HepG2 (cell line): ENCODE measurements at regions not wholly inside any gene's neighbourhood (a gene's known extent, or its start where the extent isn't known, plus 50 kb on each side); places are given as distances from the start of the nearest gene placed in this dataset.

Source experiments
- ATAC-seq: fragments of 200-7000 bp; cut with Tn5 transposase; 3 replicates; pipeline ENCODE4 v1.9.1; 2020; ENCODE audit warnings: mild to moderate bottlenecking, moderate library complexity
- BruUV-seq: library from RNA; stranded (reverse); fragments of 400-500 nt; replicated peaks from 2 replicates; lab custom pipeline; 2021; lab: Mats Ljungman, UMichigan
- CTCF ChIA-PET: fragments of 300-600 bp; formaldehyde crosslinking; extraction: SDS; loops from one replicate; lab custom pipeline; 2021; ENCODE audit warnings: low total read pairs, inconsistent platforms, low intra/inter-chr PET ratio; lab: Yijun Ruan, JAX
- POLR2A ChIA-PET: fragments of 350-600 bp; sonication (Branson Sonifier 250); formaldehyde crosslinking; loops from one replicate; lab custom pipeline; 2020; ENCODE audit warnings: antibody characterized with exemption, inconsistent platforms; lab: Yijun Ruan, JAX
- DNase-seq: peaks from one replicate; pipeline ENCODE4 v3.0.0-alpha.2; 2015; ENCODE audit warnings: low spot score
- FAIRE-seq: peaks from 3 replicates; lab custom pipeline; 2011; peaks lifted over from hg19 to GRCh38; lab: Jason Lieb, UNC
- H2AFZ ChIP-seq: one replicate; pipeline ENCODE4 v1.6.1; 2011; ENCODE audit warnings: low read length, inconsistent platforms
- H3K27ac ChIP-seq: fragments of 300-600 bp; 3 replicates; pipeline ENCODE4 v1.8.0; 2011; ENCODE audit warnings: mixed run types, mild to moderate bottlenecking, mixed read lengths, low read length, inconsistent platforms; ENCODE audit not compliant: insufficient read depth; ENCODE audit errors: extremely low read length
- H3K27me3 ChIP-seq, 2 experiments: fragments of 200-600 bp in 1 of 2; 2 replicates in 1 of 2; 3 replicates in 1 of 2; pipeline versions ENCODE4 v1.6.0 to v1.8.0; 2011; ENCODE audit warnings: low read length in 2 of 2, mild to moderate bottlenecking in 2 of 2, moderate library complexity in 2 of 2, inconsistent platforms in 1 of 2; ENCODE audit not compliant: insufficient read depth in 2 of 2, control insufficient read depth in 1 of 2
- H3K36me3 ChIP-seq, 2 experiments: fragments of 200-600 bp in 1 of 2; replicated peaks in 1 of 2; 2 replicates in 1 of 2; 3 replicates in 1 of 2; pipeline versions ENCODE4 v1.5.1 to v1.8.0; 2011; ENCODE audit warnings: low read length in 2 of 2, inconsistent platforms in 1 of 2; ENCODE audit not compliant: insufficient read depth in 2 of 2, control insufficient read depth in 1 of 2
- H3K4me1 ChIP-seq: 2 replicates; pipeline ENCODE4 v1.5.1; 2012; ENCODE audit warnings: low read length, inconsistent platforms; ENCODE audit not compliant: insufficient read depth
- H3K4me2 ChIP-seq: 2 replicates; pipeline ENCODE4 v1.6.0; 2011; ENCODE audit warnings: low read depth, low read length, inconsistent platforms
- H3K4me3 ChIP-seq, 3 experiments: fragments of 200-600 bp in 1 of 3; sonication (generic), shearing (Covaris generic) in 1 of 3; replicated peaks in 1 of 3; 2 replicates each; pipeline ENCODE4 v1.5.1; 2011 to 2016; ENCODE audit warnings: low read length in 3 of 3, inconsistent platforms in 2 of 3, low read depth in 2 of 3, mild to moderate bottlenecking in 2 of 3, control low read depth in 1 of 3, mixed read lengths in 1 of 3; ENCODE audit not compliant: insufficient read depth in 1 of 3
- H3K79me2 ChIP-seq: one replicate; pipeline ENCODE4 v1.6.1; 2011; ENCODE audit warnings: low read length, inconsistent platforms; ENCODE audit not compliant: insufficient read depth
- H3K9ac ChIP-seq: 2 replicates; pipeline ENCODE4 v1.6.0; 2011; ENCODE audit warnings: mild to moderate bottlenecking, low read depth, low read length, inconsistent platforms; ENCODE audit not compliant: insufficient read depth
- H3K9me3 ChIP-seq: 2 replicates; pipeline ENCODE4 v1.5.1; 2012; ENCODE audit warnings: mild to moderate bottlenecking, low read length
- H4K20me1 ChIP-seq: 2 replicates; pipeline ENCODE4 v1.6.0; 2011; ENCODE audit warnings: inconsistent platforms, mild to moderate bottlenecking, low read length, moderate library complexity; ENCODE audit not compliant: insufficient read depth
- LCORL ChIP-seq, 2 experiments: fragments of 450-650 bp in 1 of 2; sonication (generic) in 1 of 2; formaldehyde crosslinking in 1 of 2; IDR thresholded peaks; 2 replicates each; pipeline versions ENCODE4 v1.5.0 to v1.6.1; 2017 to 2020; ENCODE audit warnings: antibody characterized with exemption in 1 of 2, missing genetic modification reagents in 1 of 2
- PATZ1 ChIP-seq: sonication (generic); formaldehyde crosslinking; IDR thresholded peaks from 2 replicates; pipeline ENCODE4 v1.4.0; 2020; ENCODE audit warnings: missing genetic modification reagents
- PCBP2 ChIP-seq: fragments of 200-400 bp; formaldehyde crosslinking; optimal IDR thresholded peaks from 2 replicates; pipeline ENCODE3; 2018; ENCODE audit warnings: low read length, low read depth; ENCODE audit not compliant: poor library complexity, severe bottlenecking
- PRDM4 ChIP-seq: sonication (generic); formaldehyde crosslinking; IDR thresholded peaks from 2 replicates; pipeline ENCODE4 v1.9.0; 2021; ENCODE audit warnings: missing genetic modification reagents, borderline replicate concordance
- RFXAP ChIP-seq: sonication (generic); formaldehyde crosslinking; IDR thresholded peaks from 2 replicates; pipeline ENCODE4 v1.4.0; 2020; ENCODE audit warnings: missing genetic modification reagents, borderline replicate concordance
- RORA ChIP-seq: sonication (generic); formaldehyde crosslinking; IDR thresholded peaks from 2 replicates; pipeline ENCODE4 v1.5.0; 2020; ENCODE audit warnings: mild to moderate bottlenecking, missing genetic modification reagents, moderate library complexity
- SAP130 ChIP-seq: IDR thresholded peaks from 2 replicates; pipeline ENCODE4 v1.6.1; 2016; ENCODE audit warnings: low read depth
- ZBTB1 ChIP-seq: sonication (generic); formaldehyde crosslinking; IDR thresholded peaks from 2 replicates; pipeline ENCODE4 v1.4.0; 2020; ENCODE audit warnings: missing genetic modification reagents, borderline replicate concordance
- ZBTB38 ChIP-seq: sonication (generic); formaldehyde crosslinking; IDR thresholded peaks from 2 replicates; pipeline ENCODE4 v1.5.1; 2020; ENCODE audit warnings: mild to moderate bottlenecking, missing genetic modification reagents
- ZFX ChIP-seq: sonication (generic); formaldehyde crosslinking; IDR thresholded peaks from 2 replicates; pipeline ENCODE4 v1.4.0; 2020; ENCODE audit warnings: mild to moderate bottlenecking, low read depth, missing genetic modification reagents, moderate library complexity
- ZNF34 ChIP-seq: sonication (generic); formaldehyde crosslinking; IDR thresholded peaks from 2 replicates; pipeline ENCODE4 v1.4.0; 2020; ENCODE audit warnings: mild to moderate bottlenecking, missing genetic modification reagents, borderline replicate concordance
- ZNF670 ChIP-seq: sonication (generic); formaldehyde crosslinking; IDR thresholded peaks from 2 replicates; pipeline ENCODE4 v1.8.0; 2022; ENCODE audit warnings: mild to moderate bottlenecking, missing genetic modification reagents, borderline replicate concordance
- WGBS: methylation state at CpG from one replicate; pipeline ENCODE4 v1.1.6; 2017; ENCODE audit warnings: low lambda C conversion rate; 5-methylcytosine and 5-hydroxymethylcytosine counted together
- in situ Hi-C: cut with HindIII; loops from 2 replicates; pipeline ENCODE4 v1.10.0; 2017; ENCODE audit warnings: low pct_unique_long_range_greater_than_20kb; ENCODE audit not compliant: extremely low pct_ligation_motif_present
- intact Hi-C: fragments of 100-400 bp; cut with micrococcal nuclease; formaldehyde crosslinking; loops from one replicate; pipeline ENCODE4 v1.10.0; 2022; ENCODE audit not compliant: unreplicated experiment

GRCh38 chr4:100071506-100071905 lies 118.8 kb downstream of the DDIT4L start (continued):
- TF ChIP-seq PATZ1 (CRISPR knock-in tag) (no peak), ZBTB1 (no peak), ZBTB38 (CRISPR knock-in tag) (no peak), RFXAP (no peak), PRDM4 (CRISPR knock-in tag) (no peak), PCBP2 (no peak), ZNF670 (CRISPR knock-in tag) (no peak), SAP130 (CRISPR knock-in tag) (no peak)

- H3K9me3 ChIP-seq: no peaks in the 10 kb centered on the region
- H3K27ac ChIP-seq: no peak overlapping the region
- intact Hi-C loops: no loop called here
- in situ Hi-C loops: no loop called here
- 10% methylated on average over 4 of the region's 4 CpGs for WGBS
- no peaks in the 10 kb centered on the region for H4K20me1 ChIP-seq
- H3K27me3 ChIP-seq: no peaks in the 10 kb centered on the region; a peak in 1 of 5 replicates
- H2AFZ ChIP-seq: no peak overlapping the region
- no peak overlapping the region for H3K9ac ChIP-seq
- no peak for FAIRE-seq
- H3K4me3 ChIP-seq: no peak overlapping the region
- no TSS peak for BruUV-seq
- ChIA-PET POLR2A (no interaction called here), CTCF (no interaction called here)
- H3K4me1 ChIP-seq: no peaks in the 10 kb centered on the region
- DNase-seq: no peak
- H3K79me2 ChIP-seq: no peaks in the 10 kb centered on the region
- H3K4me2 ChIP-seq: no peak overlapping the region
- H3K36me3 ChIP-seq: no peaks in the 10 kb centered on the region
- TF ChIP-seq LCORL (IDR thresholded peaks at IDR 0.05) (peak; percentile 65; the same call in 1 of the 2 replicates), LCORL (CRISPR knock-in tag; IDR thresholded peaks at IDR 0.05) (no peak), ZNF34 (CRISPR knock-in tag) (no peak), ZFX (no peak), RORA (CRISPR knock-in tag) (no peak)
- ATAC-seq: no peak
Observed at GRCh38 chr4:100070868-100071267, 119.4 kb downstream of the DDIT4L start.
